ENCODE measurements at regions not wholly inside any gene's neighbourhood (a gene's known extent, or its start where the extent isn't known, plus 50 kb on each side); places are given as distances from the start of the nearest gene placed in this dataset.

DNA sequence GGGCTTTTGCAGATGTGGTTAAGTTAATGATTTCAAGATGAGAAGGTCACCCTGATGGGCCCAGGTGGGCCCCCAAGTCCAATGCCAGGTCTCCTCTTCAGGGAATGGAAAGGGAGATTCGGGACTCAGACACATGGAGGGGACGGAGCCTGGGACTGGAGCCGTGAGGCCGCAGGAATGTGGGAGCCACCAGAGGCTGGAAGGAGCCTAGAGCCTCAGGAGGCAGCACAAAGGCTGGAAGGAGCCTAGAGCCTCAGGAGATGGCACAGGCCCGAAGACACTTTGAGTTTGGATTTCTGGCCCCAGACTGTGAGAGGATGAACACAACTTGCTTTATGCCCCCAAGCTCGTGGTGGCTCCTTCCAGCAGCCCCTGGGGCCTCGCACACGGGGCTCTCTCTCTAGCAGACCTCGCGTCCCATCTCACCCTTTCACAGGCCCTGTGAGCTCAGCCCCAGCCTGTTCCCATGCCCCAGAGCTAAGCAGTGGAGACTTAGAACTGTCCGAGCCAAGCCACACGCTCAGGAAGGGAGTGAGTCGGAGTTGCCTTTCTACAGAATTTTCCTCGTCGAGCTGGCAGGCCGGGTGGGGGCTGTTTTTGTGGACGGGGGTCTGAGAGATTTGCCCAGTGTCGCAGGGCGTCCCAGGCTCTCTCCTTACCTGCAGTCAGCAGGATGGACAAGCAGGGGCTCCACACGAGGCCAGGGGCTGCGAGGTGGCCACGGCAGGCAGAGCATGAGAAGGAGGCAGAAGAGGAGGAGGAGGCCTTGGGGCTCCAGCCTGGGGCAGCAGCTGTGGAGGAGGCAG lies 937.6 kb downstream of the BRD1 start:
- no peak overlapping the region for H3K4me3 ChIP-seq (ENCODE audit: low read depth, low read length)
- no peak for DNase-seq (ENCODE audit: low read depth)
- TF ChIP-seq, protein P1, sequence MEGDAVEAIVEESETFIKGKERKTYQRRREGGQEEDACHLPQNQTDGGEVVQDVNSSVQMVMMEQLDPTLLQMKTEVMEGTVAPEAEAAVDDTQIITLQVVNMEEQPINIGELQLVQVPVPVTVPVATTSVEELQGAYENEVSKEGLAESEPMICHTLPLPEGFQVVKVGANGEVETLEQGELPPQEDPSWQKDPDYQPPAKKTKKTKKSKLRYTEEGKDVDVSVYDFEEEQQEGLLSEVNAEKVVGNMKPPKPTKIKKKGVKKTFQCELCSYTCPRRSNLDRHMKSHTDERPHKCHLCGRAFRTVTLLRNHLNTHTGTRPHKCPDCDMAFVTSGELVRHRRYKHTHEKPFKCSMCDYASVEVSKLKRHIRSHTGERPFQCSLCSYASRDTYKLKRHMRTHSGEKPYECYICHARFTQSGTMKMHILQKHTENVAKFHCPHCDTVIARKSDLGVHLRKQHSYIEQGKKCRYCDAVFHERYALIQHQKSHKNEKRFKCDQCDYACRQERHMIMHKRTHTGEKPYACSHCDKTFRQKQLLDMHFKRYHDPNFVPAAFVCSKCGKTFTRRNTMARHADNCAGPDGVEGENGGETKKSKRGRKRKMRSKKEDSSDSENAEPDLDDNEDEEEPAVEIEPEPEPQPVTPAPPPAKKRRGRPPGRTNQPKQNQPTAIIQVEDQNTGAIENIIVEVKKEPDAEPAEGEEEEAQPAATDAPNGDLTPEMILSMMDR (conservative IDR thresholded peaks at IDR 0.05; ENCODE audit: low read depth, low read length), result no peak

DNA sequence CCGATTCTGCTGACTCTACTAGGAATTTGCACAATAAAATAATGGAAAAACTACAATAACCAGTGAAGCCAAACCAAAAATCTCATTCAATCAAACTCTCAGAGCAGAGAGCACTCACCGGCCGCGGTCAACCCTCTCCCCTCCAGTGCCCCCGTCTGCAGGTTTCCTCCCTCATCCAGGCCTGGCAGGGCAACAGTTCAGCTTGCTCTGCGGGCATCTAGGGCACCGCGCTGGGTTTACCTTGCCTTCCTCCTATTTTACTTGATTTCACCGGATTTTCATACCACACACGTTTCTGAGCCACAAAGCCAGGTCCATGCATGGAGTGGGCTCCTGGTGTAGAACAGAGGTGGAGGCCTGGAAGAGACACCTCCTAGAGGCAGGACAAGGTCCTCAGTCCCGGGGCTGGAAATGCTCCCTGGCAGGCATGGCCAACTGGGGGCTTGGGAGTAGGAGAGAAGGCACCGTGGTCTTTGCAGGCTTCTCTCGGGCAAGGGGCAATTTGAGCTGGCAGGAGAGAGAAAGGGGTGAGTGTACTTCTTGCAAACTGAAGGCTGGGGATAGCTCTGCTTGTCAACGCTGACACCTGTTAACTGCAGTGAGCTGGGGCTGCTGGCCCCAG lies 938.4 kb downstream of the BRD1 start:
- TF ChIP-seq, protein P1 (conservative IDR thresholded peaks at IDR 0.05; ENCODE audit: low read depth, low read length), result no peak
- no peak overlapping the region for H3K4me3 ChIP-seq (ENCODE audit: low read depth, low read length)
- no peak for DNase-seq (ENCODE audit: low read depth)

DNA sequence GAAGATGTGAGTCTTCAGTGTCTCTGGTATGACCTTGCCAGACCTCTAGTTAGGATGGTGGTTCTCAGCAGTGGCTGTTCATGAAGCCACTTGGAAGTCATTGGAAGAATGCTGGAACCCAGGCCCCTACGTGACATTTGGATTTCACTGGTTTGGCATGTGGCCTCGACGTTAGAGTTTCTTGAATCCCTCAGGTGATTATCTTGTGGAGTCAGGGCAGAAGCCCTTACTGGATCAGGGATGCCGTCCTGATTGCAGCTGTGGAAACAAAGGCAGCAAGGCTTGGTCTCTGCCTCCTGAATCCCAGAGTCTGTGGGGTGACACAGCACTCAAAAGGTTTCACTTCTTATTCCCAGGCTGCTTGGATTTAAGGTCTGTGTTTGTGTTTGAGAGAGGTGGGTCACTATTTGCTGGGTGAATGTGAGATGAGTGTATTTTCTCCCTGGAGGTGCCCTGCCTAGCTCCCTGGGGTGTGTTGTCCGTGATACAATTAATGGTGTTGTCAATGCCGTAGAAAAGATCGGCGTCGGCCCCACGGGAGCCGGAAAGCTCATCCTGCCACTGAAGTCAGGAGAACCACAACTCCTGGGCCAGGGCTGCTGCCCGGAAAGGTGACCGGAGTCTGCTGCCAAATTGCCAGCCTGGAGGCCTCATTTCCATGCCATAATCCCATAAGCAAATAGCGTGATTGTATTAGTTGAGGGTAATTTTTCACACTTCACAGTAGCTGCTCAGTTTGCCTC lies 939.0 kb downstream of the BRD1 start:
- DNase-seq (ENCODE audit: low read depth), result no peak
- TF ChIP-seq, protein P1 (conservative IDR thresholded peaks at IDR 0.05; ENCODE audit: low read depth, low read length), result no peak

DNA sequence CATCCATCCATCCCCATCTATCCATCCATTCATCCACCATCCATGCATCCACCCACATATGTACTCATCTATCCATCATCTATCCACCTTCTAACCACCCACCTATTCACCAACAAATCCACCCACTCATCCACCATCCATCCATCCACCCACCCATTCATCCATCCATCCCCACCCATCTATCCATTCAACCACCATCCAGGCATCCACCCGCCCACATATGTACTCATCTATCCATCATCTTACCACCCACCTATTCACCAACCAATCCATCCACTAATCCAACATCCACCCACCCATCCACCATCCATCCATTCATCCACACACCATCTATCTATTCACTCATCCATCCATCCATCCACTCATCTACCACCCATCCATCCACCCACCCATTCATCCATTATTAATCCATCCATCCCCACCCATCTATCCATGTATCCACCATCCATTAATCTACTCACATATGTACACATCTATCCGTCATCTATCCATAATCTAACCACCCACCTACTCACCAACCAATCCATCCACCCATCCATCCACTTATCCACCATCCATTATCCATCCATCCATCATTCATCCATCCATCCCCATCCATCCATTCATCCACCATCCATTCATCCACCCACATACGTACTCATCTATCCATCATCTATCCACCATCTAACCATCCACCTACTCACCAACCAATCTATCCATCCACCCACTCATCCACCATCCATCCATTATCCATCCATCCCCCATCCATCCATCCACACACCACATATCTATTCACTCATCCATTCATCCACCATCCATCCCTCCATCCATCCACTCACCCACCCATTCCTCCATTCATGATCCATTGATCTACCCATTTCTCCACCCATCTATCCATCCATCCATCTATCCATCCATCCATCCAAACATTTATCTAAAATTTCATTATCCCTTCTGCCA lies 940.0 kb downstream of the BRD1 start:
- TF ChIP-seq, protein P1 (conservative IDR thresholded peaks at IDR 0.05; ENCODE audit: low read depth, low read length), result no peak
- DNase-seq (ENCODE audit: low read depth), result no peak
- no peak overlapping the region for H3K4me3 ChIP-seq (ENCODE audit: low read depth, low read length)

More for the DNA sequence above, 939.0 kb downstream of the BRD1 start:
- no peak overlapping the region for H3K4me3 ChIP-seq (ENCODE audit: low read depth, low read length)

DNA sequence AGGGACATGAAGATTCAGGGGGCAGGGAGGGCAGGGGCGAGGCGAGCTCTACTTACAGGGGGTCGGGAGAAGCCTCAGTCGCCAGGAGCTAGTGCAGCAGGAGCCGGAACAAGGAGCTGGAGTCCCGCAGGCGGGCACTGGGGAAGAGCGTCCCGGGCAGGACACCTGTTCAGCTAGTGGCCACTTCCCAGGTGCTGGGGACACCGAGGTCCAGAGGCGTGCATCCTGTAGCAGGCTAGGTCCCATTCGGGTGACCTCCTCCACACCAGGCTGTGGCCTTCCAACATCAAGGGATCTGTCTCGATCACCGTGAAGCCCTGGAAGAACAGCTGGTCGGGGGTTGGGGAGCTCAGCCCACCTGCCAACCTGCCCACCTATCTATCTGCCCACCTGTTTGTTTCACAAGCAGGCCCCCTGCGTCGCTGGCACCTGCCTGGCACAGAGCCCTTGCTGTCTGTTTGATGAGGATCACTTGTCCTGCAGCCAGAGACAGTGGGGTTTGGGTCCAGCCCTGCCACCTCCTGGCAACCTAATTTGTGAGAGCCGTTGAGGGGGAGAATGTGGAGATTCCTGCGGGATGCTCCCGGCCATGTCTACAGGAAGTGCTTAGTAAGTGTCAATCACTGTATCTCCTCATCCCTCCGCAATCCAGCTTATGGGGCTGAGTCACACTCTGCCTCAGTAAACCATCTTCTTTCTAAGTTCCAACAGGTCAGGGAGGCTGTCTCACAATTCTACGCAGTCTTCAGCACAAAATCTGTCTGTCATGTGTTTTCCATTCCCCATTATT lies 940.9 kb downstream of the BRD1 start:
- no peak for DNase-seq (ENCODE audit: low read depth)
- H3K4me3 ChIP-seq (ENCODE audit: low read depth, low read length), result no peak overlapping the region
- TF ChIP-seq, protein P1 (conservative IDR thresholded peaks at IDR 0.05; ENCODE audit: low read depth, low read length), result no peak

DNA sequence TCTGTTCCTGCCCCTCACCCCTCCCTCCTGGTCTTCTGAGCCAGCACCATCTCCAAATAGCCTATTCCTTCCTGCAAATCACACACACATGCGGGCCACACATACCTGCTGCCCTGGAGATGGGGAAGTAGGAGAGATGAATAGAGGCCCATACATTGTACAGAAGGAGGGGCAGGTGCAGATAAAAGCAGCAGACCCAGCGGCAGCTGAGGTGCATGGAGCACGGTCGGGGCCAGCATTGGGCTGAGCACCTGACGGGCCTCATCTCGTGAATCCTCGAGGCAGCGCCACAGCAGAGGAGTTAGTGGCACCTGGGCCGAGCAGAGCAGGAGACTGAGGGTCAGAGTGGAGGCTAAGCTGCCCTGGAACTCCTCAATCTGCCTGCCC lies 941.8 kb downstream of the BRD1 start:
- TF ChIP-seq, protein P1 (conservative IDR thresholded peaks at IDR 0.05; ENCODE audit: low read depth, low read length), result no peak
- no peak for DNase-seq (ENCODE audit: low read depth)

More for the DNA sequence above, 941.8 kb downstream of the BRD1 start:
- H3K4me3 ChIP-seq (ENCODE audit: low read depth, low read length), result no peak overlapping the region
